Keratinocyte (primary cell): ENCODE measurements at regions not wholly inside any gene's neighbourhood (a gene's known extent, or its start where the extent isn't known, plus 50 kb on each side); places are given as distances from the start of the nearest gene placed in this dataset.

Experiments
- DNase-seq: peaks from one replicate; pipeline ENCODE4 v3.0.0-alpha.2; 2011; ENCODE audit warnings: low read depth, missing footprints, low spot score
- FAIRE-seq: peaks from 2 replicates; lab custom pipeline; 2011; peaks lifted over from hg19 to GRCh38; lab: Jason Lieb, UNC
- H2AFZ ChIP-seq: 2 replicates; pipeline ENCODE4 v1.6.0; 2012; ENCODE audit warnings: low read length, control low read depth, inconsistent platforms; ENCODE audit not compliant: control insufficient read depth
- H3K27ac ChIP-seq: 2 replicates; pipeline ENCODE4 v1.5.1; 2011; ENCODE audit warnings: low read length; ENCODE audit not compliant: control insufficient read depth, insufficient read depth
- H3K27me3 ChIP-seq: 3 replicates; pipeline ENCODE4 v1.6.0; 2011; ENCODE audit warnings: low read length; ENCODE audit not compliant: control insufficient read depth, insufficient read depth; ENCODE audit errors: extremely low read depth
- H3K36me3 ChIP-seq, 2 experiments: 2 replicates in 1 of 2; 3 replicates in 1 of 2; pipeline ENCODE4 v1.5.1; 2011; ENCODE audit warnings: low read length in 2 of 2, mild to moderate bottlenecking in 1 of 2; ENCODE audit not compliant: control insufficient read depth in 2 of 2, insufficient read depth in 2 of 2; ENCODE audit errors: extremely low read depth in 1 of 2
- H3K4me1 ChIP-seq: 3 replicates; pipeline ENCODE4 v1.5.1; 2011; ENCODE audit warnings: low read length; ENCODE audit not compliant: control insufficient read depth, insufficient read depth; ENCODE audit errors: extremely low read depth
- H3K4me2 ChIP-seq: 3 replicates; pipeline ENCODE4 v1.6.0; 2011; ENCODE audit warnings: low read depth, low read length; ENCODE audit not compliant: control insufficient read depth, insufficient read depth; ENCODE audit errors: extremely low read depth
- H3K4me3 ChIP-seq, 3 experiments: fragments of 200-600 bp in 1 of 3; sonication (generic) in 1 of 3; 2 replicates in 2 of 3; 3 replicates in 1 of 3; pipeline ENCODE4 v1.5.1; 2011 to 2016; ENCODE audit warnings: low read length in 3 of 3, mild to moderate bottlenecking in 3 of 3, control low read depth in 2 of 3, inconsistent platforms in 1 of 3, low read depth in 1 of 3, mixed read lengths in 1 of 3, mixed run types in 1 of 3, moderate library complexity in 1 of 3; ENCODE audit not compliant: control insufficient read depth in 2 of 3, insufficient read depth in 2 of 3; ENCODE audit errors: extremely low read depth in 1 of 3
- H3K79me2 ChIP-seq: 2 replicates; pipeline ENCODE4 v1.6.0; 2012; ENCODE audit warnings: low read length; ENCODE audit not compliant: control insufficient read depth, insufficient read depth
- H3K9ac ChIP-seq: 3 replicates; pipeline ENCODE4 v1.6.0; 2011; ENCODE audit warnings: low read length; ENCODE audit not compliant: control insufficient read depth, insufficient read depth; ENCODE audit errors: extremely low read depth
- H3K9me1 ChIP-seq: 3 replicates; pipeline ENCODE4 v1.6.0; 2011; ENCODE audit warnings: low read length; ENCODE audit not compliant: control insufficient read depth, insufficient read depth; ENCODE audit errors: extremely low read depth
- H3K9me3 ChIP-seq: 2 replicates; pipeline ENCODE4 v1.5.1; 2012; ENCODE audit warnings: low read depth, low read length; ENCODE audit not compliant: control insufficient read depth
- H4K20me1 ChIP-seq: 3 replicates; pipeline ENCODE4 v1.6.0; 2011; ENCODE audit warnings: low read length; ENCODE audit not compliant: control insufficient read depth, insufficient read depth; ENCODE audit errors: extremely low read depth
- EZH2 ChIP-seq: IDR thresholded peaks from one replicate; pipeline ENCODE4 v1.6.1; 2012; ENCODE audit warnings: inconsistent platforms, mild to moderate bottlenecking, low read length, moderate library complexity
- dilution Hi-C: fragments of 300-500 bp; cut with MboI; formaldehyde crosslinking; loops from one replicate; pipeline ENCODE4 v1.7.0; 2020; ENCODE audit warnings: low sequenced_read_pairs; ENCODE audit not compliant: extremely low pct_ligation_motif_present
- TF ChIP-seq, protein P1 (sequence below), 3 experiments: IDR thresholded peaks in 1 of 3; conservative IDR thresholded peaks in 1 of 3; optimal IDR thresholded peaks in 1 of 3; 2 replicates in 2 of 3; 3 replicates in 1 of 3; pipeline versions ENCODE3 to v1.5.1; 2011; ENCODE audit warnings: low read length in 3 of 3, mild to moderate bottlenecking in 3 of 3, moderate library complexity in 2 of 3, control low read depth in 1 of 3, inconsistent platforms in 1 of 3; ENCODE audit not compliant: insufficient read depth in 2 of 3; ENCODE audit errors: extremely low read depth in 1 of 3

DNA sequence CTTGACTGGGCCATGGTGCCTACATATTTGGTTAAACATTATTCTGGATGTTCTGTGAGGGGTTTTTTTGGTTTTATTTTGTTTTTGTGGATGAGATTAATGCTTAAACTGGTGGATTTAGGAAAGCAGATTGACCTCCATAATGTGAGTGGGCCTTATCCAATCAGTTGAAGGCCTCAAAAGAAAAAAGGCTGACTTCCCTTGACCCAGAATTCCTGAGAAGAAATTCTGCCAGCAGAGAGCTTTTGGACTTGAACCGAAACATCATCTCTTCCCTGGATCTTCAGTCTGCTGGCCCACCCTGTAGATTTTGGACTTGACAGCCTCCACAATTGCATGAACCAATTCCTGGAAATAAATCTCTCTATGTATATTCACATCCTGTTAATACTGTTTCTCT is 94.4 kb downstream of the ADRA2A start:
- H3K9me3 ChIP-seq = no peaks in the 10 kb centered on the region
- FAIRE-seq = no peak
- no peak overlapping the region for H3K4me3 ChIP-seq
- no peak overlapping the region for H3K9ac ChIP-seq
- no peak overlapping the region for H3K4me2 ChIP-seq
- H2AFZ ChIP-seq = no peak overlapping the region
- no peak overlapping the region for H3K27ac ChIP-seq
- H3K27me3 ChIP-seq = no peaks in the 10 kb centered on the region
- no peaks in the 10 kb centered on the region for H3K4me1 ChIP-seq
- H4K20me1 ChIP-seq = no peaks in the 10 kb centered on the region
- DNase-seq = no peak
- no peak for TF ChIP-seq EZH2
- TF ChIP-seq, protein P1, sequence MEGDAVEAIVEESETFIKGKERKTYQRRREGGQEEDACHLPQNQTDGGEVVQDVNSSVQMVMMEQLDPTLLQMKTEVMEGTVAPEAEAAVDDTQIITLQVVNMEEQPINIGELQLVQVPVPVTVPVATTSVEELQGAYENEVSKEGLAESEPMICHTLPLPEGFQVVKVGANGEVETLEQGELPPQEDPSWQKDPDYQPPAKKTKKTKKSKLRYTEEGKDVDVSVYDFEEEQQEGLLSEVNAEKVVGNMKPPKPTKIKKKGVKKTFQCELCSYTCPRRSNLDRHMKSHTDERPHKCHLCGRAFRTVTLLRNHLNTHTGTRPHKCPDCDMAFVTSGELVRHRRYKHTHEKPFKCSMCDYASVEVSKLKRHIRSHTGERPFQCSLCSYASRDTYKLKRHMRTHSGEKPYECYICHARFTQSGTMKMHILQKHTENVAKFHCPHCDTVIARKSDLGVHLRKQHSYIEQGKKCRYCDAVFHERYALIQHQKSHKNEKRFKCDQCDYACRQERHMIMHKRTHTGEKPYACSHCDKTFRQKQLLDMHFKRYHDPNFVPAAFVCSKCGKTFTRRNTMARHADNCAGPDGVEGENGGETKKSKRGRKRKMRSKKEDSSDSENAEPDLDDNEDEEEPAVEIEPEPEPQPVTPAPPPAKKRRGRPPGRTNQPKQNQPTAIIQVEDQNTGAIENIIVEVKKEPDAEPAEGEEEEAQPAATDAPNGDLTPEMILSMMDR (optimal IDR thresholded peaks at IDR 0.05 in 1 of 3, IDR thresholded peaks at IDR 0.05 in 1 of 3, conservative IDR thresholded peaks at IDR 0.05 in 1 of 3; ENCODE audit: extremely low read depth in 1 of 3, insufficient read depth in 2 of 3, low read length in 3 of 3) = no peak
- H3K36me3 ChIP-seq = no peaks in the 10 kb centered on the region
- no peaks in the 10 kb centered on the region for H3K79me2 ChIP-seq
- no peaks in the 10 kb centered on the region for H3K9me1 ChIP-seq
- dilution Hi-C loops = no loop called here

DNA sequence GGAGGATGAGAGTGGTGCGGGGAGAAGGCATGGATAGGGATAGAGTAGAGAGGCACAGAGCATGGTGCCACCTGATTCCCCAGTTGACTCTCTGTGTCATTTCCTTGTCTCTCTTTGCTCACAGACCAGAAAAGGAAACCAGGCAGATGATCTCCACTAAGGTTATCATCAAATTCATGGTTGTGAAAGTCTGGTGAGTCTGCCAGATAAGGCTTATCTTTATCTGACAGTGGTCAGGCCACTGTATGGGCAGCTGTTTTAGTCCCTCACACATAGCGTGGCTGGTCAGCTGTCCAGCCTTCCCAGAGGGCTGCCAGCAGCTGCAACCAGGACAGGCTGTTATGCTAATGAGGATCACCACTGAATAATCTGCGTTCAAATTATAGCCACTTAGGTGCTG is 99.0 kb downstream of the ADRA2A start:
- FAIRE-seq (no peak), DNase-seq (no peak)
- H3K4me3 ChIP-seq = no peak overlapping the region
- H3K79me2 ChIP-seq = no peaks in the 10 kb centered on the region
- no peaks in the 10 kb centered on the region for H3K9me3 ChIP-seq
- no peak overlapping the region for H3K27ac ChIP-seq
- no peak for TF ChIP-seq EZH2
- no peak overlapping the region for H3K9ac ChIP-seq
- dilution Hi-C loops = no loop called here
- no peaks in the 10 kb centered on the region for H3K27me3 ChIP-seq
- no peaks in the 10 kb centered on the region for H3K4me1 ChIP-seq
- H4K20me1 ChIP-seq = no peaks in the 10 kb centered on the region
- no peaks in the 10 kb centered on the region for H3K9me1 ChIP-seq
- H3K36me3 ChIP-seq = no peaks in the 10 kb centered on the region
- no peak overlapping the region for H3K4me2 ChIP-seq
- no peak overlapping the region for H2AFZ ChIP-seq

DNA sequence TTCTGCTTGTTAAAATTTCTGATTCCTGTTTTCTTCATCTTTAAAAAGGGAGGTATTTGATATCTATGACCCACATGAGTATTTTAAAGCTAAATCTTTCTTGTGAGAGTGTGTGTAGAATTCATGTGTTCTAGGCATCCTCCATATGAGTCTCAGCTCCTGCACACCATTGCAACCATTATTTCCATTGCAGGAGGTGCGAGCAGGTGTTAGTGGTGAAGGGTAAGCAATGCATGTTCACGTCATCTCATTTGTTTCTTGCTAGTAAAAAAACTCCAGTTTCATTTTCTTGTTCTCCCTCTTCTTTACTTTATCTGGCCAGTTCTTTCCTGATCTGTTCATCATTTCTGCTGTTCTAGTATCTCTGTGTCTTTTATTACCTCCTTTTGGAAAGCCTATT is 100.5 kb downstream of the ADRA2A start:
- FAIRE-seq (no peak), DNase-seq (no peak)
- Histone ChIP-seq H4K20me1 (no peaks in the 10 kb centered on the region), H3K27me3 (no peaks in the 10 kb centered on the region), H3K9me3 (no peaks in the 10 kb centered on the region), H3K79me2 (no peaks in the 10 kb centered on the region), H3K9ac (no peak overlapping the region), H3K4me3 (no peak overlapping the region), H3K27ac (no peak overlapping the region), H3K4me1 (no peaks in the 10 kb centered on the region), H2AFZ (no peak overlapping the region), H3K36me3 (no peaks in the 10 kb centered on the region), H3K9me1 (no peaks in the 10 kb centered on the region), H3K4me2 (no peak overlapping the region)
- dilution Hi-C loops = no loop called here
- no peak for TF ChIP-seq EZH2
- TF ChIP-seq, protein P1 (optimal IDR thresholded peaks at IDR 0.05 in 1 of 3, IDR thresholded peaks at IDR 0.05 in 1 of 3, conservative IDR thresholded peaks at IDR 0.05 in 1 of 3; ENCODE audit: extremely low read depth in 1 of 3, insufficient read depth in 2 of 3, low read length in 3 of 3) = no peak
